Endothelial cell of umbilical vein (primary cell): ENCODE measurements at regions not wholly inside any gene's neighbourhood (a gene's known extent, or its start where the extent isn't known, plus 50 kb on each side); places are given as distances from the start of the nearest gene placed in this dataset.

Experiments
- BruUV-seq: library from RNA; stranded (reverse); fragments of 400-500 nt; replicated peaks from 2 replicates; lab custom pipeline; 2021; lab: Mats Ljungman, UMichigan
- CTCF ChIA-PET: fragments of 300-600, 350-600 bp; sonication (Branson Sonifier 250); formaldehyde crosslinking; loops from one replicate; lab custom pipeline; 2021; ENCODE audit warnings: antibody characterized with exemption, inconsistent platforms; lab: Charles Lee
- POLR2A ChIA-PET: fragments of 300-600, 350-600 bp; sonication (Branson Sonifier 250); formaldehyde crosslinking; loops from one replicate; lab custom pipeline; 2021; ENCODE audit warnings: antibody characterized with exemption, inconsistent platforms; lab: Charles Lee
- DNase-seq: peaks from one replicate; pipeline ENCODE4 v3.0.0-alpha.2; 2011; ENCODE audit warnings: low read depth, low spot score
- FAIRE-seq: peaks from 2 replicates; lab custom pipeline; 2011; peaks lifted over from hg19 to GRCh38; lab: Jason Lieb, UNC
- H2AFZ ChIP-seq: 2 replicates; pipeline ENCODE4 v1.6.0; 2012; ENCODE audit warnings: low read depth, low read length, control low read depth, inconsistent platforms
- H3K27ac ChIP-seq: 2 replicates; pipeline ENCODE4 v1.5.1; 2011; ENCODE audit warnings: low read depth, mild to moderate bottlenecking, control low read depth, low read length, moderate library complexity; ENCODE audit not compliant: insufficient read depth
- H3K27me3 ChIP-seq, 2 experiments: 2 replicates each; pipeline versions ENCODE4 v1.6.0 to v1.6.1; 2011; ENCODE audit warnings: low read length in 2 of 2, mixed read lengths in 1 of 2; ENCODE audit not compliant: control insufficient read depth in 2 of 2, insufficient read depth in 2 of 2
- H3K36me3 ChIP-seq, 2 experiments: 2 replicates in 1 of 2; 3 replicates in 1 of 2; pipeline ENCODE4 v1.5.1; 2011; ENCODE audit warnings: low read length in 2 of 2, mild to moderate bottlenecking in 1 of 2, moderate library complexity in 1 of 2; ENCODE audit not compliant: control insufficient read depth in 2 of 2, insufficient read depth in 2 of 2; ENCODE audit errors: extremely low read depth in 1 of 2
- H3K4me1 ChIP-seq: 3 replicates; pipeline ENCODE4 v1.5.1; 2011; ENCODE audit warnings: mild to moderate bottlenecking, low read length; ENCODE audit not compliant: control insufficient read depth, insufficient read depth; ENCODE audit errors: extremely low read depth
- H3K4me2 ChIP-seq: 2 replicates; pipeline ENCODE4 v1.6.1; 2011; ENCODE audit warnings: low read length, control low read depth, mixed read lengths; ENCODE audit not compliant: insufficient read depth
- H3K4me3 ChIP-seq, 3 experiments: fragments of 200-600 bp in 1 of 3; sonication (generic), shearing (Covaris generic) in 1 of 3; replicated peaks in 1 of 3; 2 replicates each; pipeline ENCODE4 v1.5.1; 2011 to 2016; ENCODE audit warnings: control low read depth in 3 of 3, low read length in 3 of 3, mild to moderate bottlenecking in 2 of 3, inconsistent platforms in 1 of 3, low read depth in 1 of 3, moderate library complexity in 1 of 3; ENCODE audit not compliant: insufficient read depth in 1 of 3
- H3K79me2 ChIP-seq: 2 replicates; pipeline ENCODE4 v1.6.0; 2012; ENCODE audit warnings: low read length, inconsistent platforms; ENCODE audit not compliant: control insufficient read depth, insufficient read depth
- H3K9ac ChIP-seq: replicated peaks from 2 replicates; pipeline ENCODE3; 2011; ENCODE audit warnings: low read length, control low read depth; ENCODE audit not compliant: insufficient read depth; ENCODE audit errors: extremely low read depth
- H3K9me1 ChIP-seq: replicated peaks from 3 replicates; pipeline ENCODE4 v1.6.0; 2011; ENCODE audit warnings: mild to moderate bottlenecking, low read length; ENCODE audit not compliant: control insufficient read depth, insufficient read depth; ENCODE audit errors: extremely low read depth
- H3K9me3 ChIP-seq: replicated peaks from 2 replicates; pipeline ENCODE4 v1.5.1; 2012; ENCODE audit warnings: low read length, inconsistent platforms; ENCODE audit not compliant: control insufficient read depth, insufficient read depth
- H4K20me1 ChIP-seq: replicated peaks from 2 replicates; pipeline ENCODE3; 2011; ENCODE audit warnings: mild to moderate bottlenecking, low read length; ENCODE audit not compliant: control insufficient read depth, insufficient read depth; ENCODE audit errors: extremely low read depth
- EZH2 ChIP-seq: IDR thresholded peaks from 2 replicates; pipeline ENCODE4 v1.6.1; 2012; ENCODE audit warnings: borderline replicate concordance, low read depth, mild to moderate bottlenecking, moderate library complexity, low read length, inconsistent platforms; ENCODE audit not compliant: severe bottlenecking
- FOS ChIP-seq: IDR thresholded peaks from 2 replicates; pipeline ENCODE4 v1.6.1; 2011; ENCODE audit warnings: mild to moderate bottlenecking, low read length, moderate library complexity, borderline replicate concordance; ENCODE audit not compliant: insufficient read depth
- GATA2 ChIP-seq: IDR thresholded peaks from 2 replicates; pipeline ENCODE4 v1.7.0; 2011; ENCODE audit warnings: low read depth, mild to moderate bottlenecking, moderate library complexity, mixed read lengths, low read length; ENCODE audit not compliant: insufficient read length, insufficient read depth
- JUN ChIP-seq: IDR thresholded peaks from 2 replicates; pipeline ENCODE4 v1.6.1; 2011; ENCODE audit warnings: borderline replicate concordance, low read depth; ENCODE audit not compliant: insufficient read length, insufficient read depth
- MYC ChIP-seq: IDR thresholded peaks from one replicate; pipeline ENCODE4 v1.6.1; 2011; ENCODE audit warnings: mild to moderate bottlenecking, low read depth, low read length
- POLR2A ChIP-seq: IDR thresholded peaks from 2 replicates; pipeline ENCODE4 v1.6.1; 2012; ENCODE audit warnings: low read depth, mild to moderate bottlenecking, control low read depth, low read length
- POLR2AphosphoS5 ChIP-seq: IDR thresholded peaks from 2 replicates; pipeline ENCODE4 v1.6.1; 2012; ENCODE audit warnings: low read depth, mild to moderate bottlenecking, control low read depth, low read length, moderate library complexity; ENCODE audit not compliant: insufficient read depth
- dilution Hi-C: fragments of 300-500 bp; cut with MboI; formaldehyde crosslinking; loops from one replicate; pipeline ENCODE4 v1.15.0; 2019; ENCODE audit warnings: low sequenced_read_pairs; ENCODE audit not compliant: extremely low pct_ligation_motif_present
- intact Hi-C: fragments of 100-400 bp; cut with micrococcal nuclease; formaldehyde crosslinking; loops from one replicate; pipeline ENCODE4 v1.10.0; 2022
- TF ChIP-seq, protein P1 (sequence below): IDR thresholded peaks from 2 replicates; pipeline ENCODE4 v1.6.1; 2011; ENCODE audit not compliant: insufficient read depth, insufficient read length
- TF ChIP-seq, protein P2 (sequence below), 2 donors: IDR thresholded peaks; 1 replicate in 1 of 2; 2 replicates in 1 of 2; pipeline ENCODE4 v1.5.1; 2011; ENCODE audit warnings: low read length in 2 of 2, mild to moderate bottlenecking in 2 of 2, moderate library complexity in 2 of 2, control low read depth in 1 of 2, inconsistent platforms in 1 of 2, low read depth in 1 of 2; ENCODE audit not compliant: insufficient read depth in 1 of 2; ENCODE audit errors: extremely low read depth in 1 of 2

DNA sequence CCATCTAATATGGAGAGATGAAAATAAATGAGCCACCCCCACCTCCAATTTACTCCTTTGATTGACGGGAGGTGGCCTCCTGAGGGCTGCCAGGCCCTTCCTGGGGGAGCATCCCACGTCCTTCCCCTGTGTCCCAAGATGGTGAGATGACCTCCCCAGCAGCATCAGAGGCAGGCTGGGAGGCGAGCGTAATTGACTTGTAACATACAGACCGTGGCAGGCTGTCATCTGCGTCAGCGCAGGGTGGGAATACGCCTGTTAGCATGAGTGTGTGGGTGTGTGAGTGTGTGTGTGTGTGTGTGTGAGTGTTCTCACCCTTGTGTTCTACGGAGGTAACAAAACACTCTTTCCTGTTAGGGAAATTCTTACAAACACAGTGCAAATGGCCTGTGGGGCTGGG is 156.9 kb upstream of the CIBAR2 start:
- BruUV-seq = no TSS peak
- FAIRE-seq (no peak), DNase-seq (no peak)
- no peaks in the 10 kb centered on the region for H4K20me1 ChIP-seq
- no peak overlapping the region for H2AFZ ChIP-seq
- H3K27ac ChIP-seq = no peak overlapping the region
- no peaks in the 10 kb centered on the region for H3K4me1 ChIP-seq
- dilution Hi-C loops (no loop called here), intact Hi-C loops (no loop called here)
- H3K4me2 ChIP-seq = no peak overlapping the region
- TF ChIP-seq, protein P1, sequence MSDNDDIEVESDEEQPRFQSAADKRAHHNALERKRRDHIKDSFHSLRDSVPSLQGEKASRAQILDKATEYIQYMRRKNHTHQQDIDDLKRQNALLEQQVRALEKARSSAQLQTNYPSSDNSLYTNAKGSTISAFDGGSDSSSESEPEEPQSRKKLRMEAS = no peak
- TF ChIP-seq POLR2AphosphoS5 (no peak), JUN (no peak), GATA2 (no peak), POLR2A (no peak), EZH2 (no peak), FOS (no peak), MYC (no peak)
- TF ChIP-seq, protein P2, sequence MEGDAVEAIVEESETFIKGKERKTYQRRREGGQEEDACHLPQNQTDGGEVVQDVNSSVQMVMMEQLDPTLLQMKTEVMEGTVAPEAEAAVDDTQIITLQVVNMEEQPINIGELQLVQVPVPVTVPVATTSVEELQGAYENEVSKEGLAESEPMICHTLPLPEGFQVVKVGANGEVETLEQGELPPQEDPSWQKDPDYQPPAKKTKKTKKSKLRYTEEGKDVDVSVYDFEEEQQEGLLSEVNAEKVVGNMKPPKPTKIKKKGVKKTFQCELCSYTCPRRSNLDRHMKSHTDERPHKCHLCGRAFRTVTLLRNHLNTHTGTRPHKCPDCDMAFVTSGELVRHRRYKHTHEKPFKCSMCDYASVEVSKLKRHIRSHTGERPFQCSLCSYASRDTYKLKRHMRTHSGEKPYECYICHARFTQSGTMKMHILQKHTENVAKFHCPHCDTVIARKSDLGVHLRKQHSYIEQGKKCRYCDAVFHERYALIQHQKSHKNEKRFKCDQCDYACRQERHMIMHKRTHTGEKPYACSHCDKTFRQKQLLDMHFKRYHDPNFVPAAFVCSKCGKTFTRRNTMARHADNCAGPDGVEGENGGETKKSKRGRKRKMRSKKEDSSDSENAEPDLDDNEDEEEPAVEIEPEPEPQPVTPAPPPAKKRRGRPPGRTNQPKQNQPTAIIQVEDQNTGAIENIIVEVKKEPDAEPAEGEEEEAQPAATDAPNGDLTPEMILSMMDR (IDR thresholded peaks at IDR 0.05; ENCODE audit: extremely low read depth in 1 of 2, insufficient read depth in 1 of 2, low read depth in 1 of 2, low read length in 2 of 2) = no peak
- no peaks in the 10 kb centered on the region for H3K9me3 ChIP-seq
- no peaks in the 10 kb centered on the region for H3K79me2 ChIP-seq
- no peaks in the 10 kb centered on the region for H3K36me3 ChIP-seq
- POLR2A ChIA-PET = no interaction called here
- CTCF ChIA-PET = no interaction called here
- no peak overlapping the region for H3K4me3 ChIP-seq
- no peak overlapping the region for H3K9ac ChIP-seq
- no peaks in the 10 kb centered on the region for H3K9me1 ChIP-seq
- H3K27me3 ChIP-seq = no peaks in the 10 kb centered on the region
